H1 (cell line): ENCODE measurements at regions not wholly inside any gene's neighbourhood (a gene's known extent, or its start where the extent isn't known, plus 50 kb on each side); places are given as distances from the start of the nearest gene placed in this dataset.

ENCODE experiments used
- CTCF ChIA-PET: fragments of 300-600 bp; sonication (Branson Sonifier 250); formaldehyde crosslinking; loops from one replicate; lab custom pipeline; 2021; ENCODE audit not compliant: partially characterized antibody; lab: Charles Lee
- POLR2A ChIA-PET: fragments of 300-600 bp; sonication (Branson Sonifier 250); formaldehyde crosslinking; loops from one replicate; lab custom pipeline; 2021; ENCODE audit warnings: inconsistent platforms; ENCODE audit not compliant: partially characterized antibody; lab: Charles Lee
- DNase-seq, 2 experiments: peaks; one replicate each; pipeline versions ENCODE4 v3.0.0 to v3.0.0-alpha.2; 2010 to 2022; ENCODE audit warnings: low spot score in 2 of 2, low read depth in 1 of 2, mixed read lengths in 1 of 2
- FAIRE-seq: peaks from 2 replicates; lab custom pipeline; 2011; peaks lifted over from hg19 to GRCh38; lab: Jason Lieb, UNC
- H2AFZ ChIP-seq: 2 replicates; pipeline ENCODE4 v1.8.1; 2012; ENCODE audit warnings: low read length, inconsistent platforms
- H2AK5ac ChIP-seq: 2 replicates; pipeline ENCODE4 v1.6.1; 2013; ENCODE audit warnings: low read depth, low read length
- H2BK120ac ChIP-seq: replicated peaks from 2 replicates; pipeline ENCODE3; 2013; ENCODE audit warnings: low read depth, low read length, inconsistent platforms
- H2BK12ac ChIP-seq: 2 replicates; pipeline ENCODE4 v1.6.1; 2013; ENCODE audit warnings: low read depth, low read length
- H2BK15ac ChIP-seq: 2 replicates; pipeline ENCODE4 v1.6.1; 2013; ENCODE audit warnings: low read length
- H2BK20ac ChIP-seq: 2 replicates; pipeline ENCODE4 v1.6.1; 2013; ENCODE audit warnings: low read length
- H2BK5ac ChIP-seq: 2 replicates; pipeline ENCODE4 v1.6.1; 2013; ENCODE audit warnings: low read depth, low read length
- H3K14ac ChIP-seq: 2 replicates; pipeline ENCODE4 v1.6.1; 2013; ENCODE audit warnings: inconsistent platforms; ENCODE audit not compliant: insufficient read length
- H3K18ac ChIP-seq: 2 replicates; pipeline ENCODE4 v1.6.1; 2013; ENCODE audit warnings: low read length; ENCODE audit errors: extremely low read depth
- H3K23ac ChIP-seq: 2 replicates; pipeline ENCODE4 v1.6.1; 2013; ENCODE audit warnings: inconsistent platforms; ENCODE audit not compliant: insufficient read length
- H3K23me2 ChIP-seq: 2 replicates; pipeline ENCODE4 v1.6.1; 2013; ENCODE audit warnings: low read depth, low read length
- H3K27ac ChIP-seq: 2 replicates; pipeline ENCODE4 v1.6.1; 2011; ENCODE audit warnings: low read depth, low read length, inconsistent platforms
- H3K27me3 ChIP-seq, 4 experiments: replicated peaks in 1 of 4; 1 replicate in 1 of 4; 2 replicates in 3 of 4; pipeline versions ENCODE4 v1.6.1 to v1.8.1; 2011 to 2013; ENCODE audit warnings: low read length in 3 of 4, mild to moderate bottlenecking in 3 of 4, inconsistent platforms in 2 of 4, mixed read lengths in 2 of 4, moderate library complexity in 1 of 4; ENCODE audit not compliant: control insufficient read depth in 3 of 4, insufficient read depth in 3 of 4; ENCODE audit errors: extremely low read depth in 1 of 4
- H3K36me3 ChIP-seq, 4 experiments: 2 replicates each; pipeline versions ENCODE4 v1.6.1 to v1.8.1; 2011 to 2013; ENCODE audit warnings: mild to moderate bottlenecking in 4 of 4, low read length in 3 of 4, moderate library complexity in 2 of 4, control low read depth in 1 of 4, inconsistent platforms in 1 of 4; ENCODE audit not compliant: insufficient read depth in 4 of 4, control insufficient read depth in 2 of 4
- H3K4ac ChIP-seq: replicated peaks from 2 replicates; pipeline ENCODE3; 2013; ENCODE audit warnings: low read length, low read depth, mixed read lengths, inconsistent platforms; ENCODE audit not compliant: insufficient read length
- H3K4me1 ChIP-seq, 4 experiments: replicated peaks in 1 of 4; 1 replicate in 1 of 4; 2 replicates in 3 of 4; pipeline versions ENCODE4 v1.6.1 to v1.8.1; 2011 to 2013; ENCODE audit warnings: low read length in 3 of 4, inconsistent platforms in 2 of 4, mixed read lengths in 1 of 4; ENCODE audit not compliant: insufficient read depth in 4 of 4, control insufficient read depth in 3 of 4
- H3K4me2 ChIP-seq, 2 experiments: 2 replicates each; pipeline versions ENCODE4 v1.6.1 to v1.8.1; 2011 to 2013; ENCODE audit warnings: low read depth in 2 of 2, low read length in 2 of 2, control low read depth in 1 of 2, inconsistent platforms in 1 of 2, mild to moderate bottlenecking in 1 of 2; ENCODE audit not compliant: insufficient read depth in 1 of 2
- H3K4me3 ChIP-seq, 4 experiments: fragments of 200-600, 300-600 bp in 1 of 4; sonication (generic), shearing (Covaris generic), sonication (Bioruptor Twin) in 1 of 4; 2 replicates each; pipeline versions ENCODE4 v1.5.1 to v1.8.1; 2011 to 2016; ENCODE audit warnings: low read length in 4 of 4, low read depth in 3 of 4, control low read depth in 2 of 4, inconsistent platforms in 2 of 4, mild to moderate bottlenecking in 2 of 4, mixed read lengths in 1 of 4, moderate library complexity in 1 of 4; ENCODE audit not compliant: insufficient read depth in 2 of 4; ENCODE audit errors: extremely low read depth in 1 of 4
- H3K56ac ChIP-seq: replicated peaks from 2 replicates; pipeline ENCODE3; 2013; ENCODE audit warnings: low read depth, mild to moderate bottlenecking, mixed read lengths, low read length, inconsistent platforms; ENCODE audit not compliant: insufficient read length
- H3K79me1 ChIP-seq: 2 replicates; pipeline ENCODE4 v1.6.1; 2013; ENCODE audit warnings: low read depth, low read length, control low read depth
- H3K79me2 ChIP-seq, 2 experiments: 2 replicates each; pipeline versions ENCODE4 v1.6.1 to v1.8.1; 2012 to 2013; ENCODE audit warnings: low read length in 2 of 2, mild to moderate bottlenecking in 2 of 2, inconsistent platforms in 1 of 2; ENCODE audit not compliant: insufficient read depth in 2 of 2, control insufficient read depth in 1 of 2
- H3K9ac ChIP-seq, 4 experiments: replicated peaks in 1 of 4; 1 replicate in 1 of 4; 2 replicates in 3 of 4; pipeline versions ENCODE4 v1.6.1 to v1.8.1; 2011 to 2013; ENCODE audit warnings: low read depth in 3 of 4, low read length in 3 of 4, control low read depth in 2 of 4, mild to moderate bottlenecking in 2 of 4, moderate library complexity in 2 of 4, inconsistent platforms in 1 of 4; ENCODE audit errors: extremely low read depth in 1 of 4
- H3K9me3 ChIP-seq, 2 experiments: 2 replicates each; pipeline versions ENCODE4 v1.6.1 to v1.8.1; 2012 to 2013; ENCODE audit warnings: mild to moderate bottlenecking in 2 of 2, moderate library complexity in 2 of 2, control low read depth in 1 of 2, inconsistent platforms in 1 of 2, low read depth in 1 of 2, low read length in 1 of 2, mixed read lengths in 1 of 2; ENCODE audit not compliant: insufficient read depth in 2 of 2
- H4K20me1 ChIP-seq, 2 experiments: replicated peaks in 1 of 2; 2 replicates each; pipeline versions ENCODE3 to v1.8.1; 2011 to 2013; ENCODE audit warnings: inconsistent platforms in 2 of 2, low read length in 2 of 2, mild to moderate bottlenecking in 1 of 2; ENCODE audit not compliant: insufficient read depth in 2 of 2, control insufficient read depth in 1 of 2
- H4K5ac ChIP-seq: 2 replicates; pipeline ENCODE4 v1.6.1; 2013; ENCODE audit warnings: low read length, low read depth, mixed read lengths, inconsistent platforms; ENCODE audit not compliant: insufficient read length
- H4K8ac ChIP-seq: 2 replicates; pipeline ENCODE4 v1.8.0; 2013; ENCODE audit warnings: mild to moderate bottlenecking, moderate library complexity, low read length, inconsistent platforms; ENCODE audit not compliant: insufficient read depth; ENCODE audit errors: extremely low read depth
- H4K91ac ChIP-seq: replicated peaks from 2 replicates; pipeline ENCODE3; 2013; ENCODE audit warnings: low read length, mixed read lengths, inconsistent platforms; ENCODE audit not compliant: insufficient read length
- ASH2L ChIP-seq: fragments of 200-600, 300-600 bp; sonication (generic); IDR thresholded peaks from one replicate; pipeline ENCODE4 v1.7.1; 2017; ENCODE audit warnings: low read length
- CBX5 ChIP-seq: fragments of 300-800, 300-1000 bp; sonication (generic); IDR thresholded peaks from 2 replicates; pipeline ENCODE4 v1.7.1; 2016; ENCODE audit warnings: antibody characterized with exemption, low read length, low read depth
- GTF2F1 ChIP-seq: IDR thresholded peaks from 2 replicates; pipeline ENCODE4 v1.6.1; 2012; ENCODE audit warnings: low read depth, low read length, improper control_type of control experiment, borderline replicate concordance
- KDM5A ChIP-seq: fragments of 200-600 bp; IDR thresholded peaks from 2 replicates; pipeline ENCODE4 v1.7.1; 2012; ENCODE audit warnings: mild to moderate bottlenecking, low read length, inconsistent platforms, mixed read lengths
- MAFK ChIP-seq: IDR thresholded peaks from 2 replicates; pipeline ENCODE4 v1.6.1; 2012; ENCODE audit warnings: low read depth, mild to moderate bottlenecking, improper control_type of control experiment, low read length
- NRF1 ChIP-seq: IDR thresholded peaks from 2 replicates; pipeline ENCODE4 v1.6.1; 2011; ENCODE audit warnings: mild to moderate bottlenecking, low read depth, low read length, improper control_type of control experiment
- POLR2A ChIP-seq, 2 experiments: IDR thresholded peaks; 1 replicate in 1 of 2; 2 replicates in 1 of 2; pipeline ENCODE4 v1.6.1; 2011; ENCODE audit warnings: low read depth in 2 of 2, low read length in 2 of 2, mild to moderate bottlenecking in 2 of 2; ENCODE audit errors: control extremely low read depth in 1 of 2
- POU5F1 ChIP-seq: IDR thresholded peaks from 2 replicates; pipeline ENCODE4 v1.6.1; 2011; ENCODE audit warnings: low read depth, mild to moderate bottlenecking, low read length, moderate library complexity
- RXRA ChIP-seq: IDR thresholded peaks from 2 replicates; pipeline ENCODE4 v1.6.1; 2011; ENCODE audit warnings: low read depth, mild to moderate bottlenecking, low read length, moderate library complexity; ENCODE audit not compliant: insufficient read depth
- SIRT6 ChIP-seq: IDR thresholded peaks from one replicate; pipeline ENCODE4 v1.7.1; 2012; ENCODE audit warnings: low read length, inconsistent platforms
- SP4 ChIP-seq: IDR thresholded peaks from 2 replicates; pipeline ENCODE4 v1.6.1; 2012; ENCODE audit warnings: low read length, inconsistent platforms
- TCF12 ChIP-seq: IDR thresholded peaks from 2 replicates; pipeline ENCODE4 v1.6.1; 2011; ENCODE audit warnings: low read depth, mild to moderate bottlenecking, low read length
- TEAD4 ChIP-seq: IDR thresholded peaks from 2 replicates; pipeline ENCODE4 v1.6.1; 2012; ENCODE audit warnings: low read depth, low read length, inconsistent platforms, mixed read lengths
- WGBS, 2 experiments: shearing (Covaris generic) in 1 of 2; methylation state at CpG; one replicate each; pipeline versions ENCODE4 v1.1.6 to v1.1.7; 2013 to 2015; ENCODE audit warnings: low lambda C conversion rate in 2 of 2, mixed read lengths in 2 of 2, inconsistent platforms in 1 of 2, low coverage in 1 of 2, missing lambda C conversion rate in 1 of 2; ENCODE audit not compliant: insufficient replicate concordance in 2 of 2, insufficient coverage in 1 of 2, insufficient read length in 1 of 2; ENCODE audit errors: extremely low coverage in 1 of 2, missing lambda C conversion rate in 1 of 2; 5-methylcytosine and 5-hydroxymethylcytosine counted together

DNA sequence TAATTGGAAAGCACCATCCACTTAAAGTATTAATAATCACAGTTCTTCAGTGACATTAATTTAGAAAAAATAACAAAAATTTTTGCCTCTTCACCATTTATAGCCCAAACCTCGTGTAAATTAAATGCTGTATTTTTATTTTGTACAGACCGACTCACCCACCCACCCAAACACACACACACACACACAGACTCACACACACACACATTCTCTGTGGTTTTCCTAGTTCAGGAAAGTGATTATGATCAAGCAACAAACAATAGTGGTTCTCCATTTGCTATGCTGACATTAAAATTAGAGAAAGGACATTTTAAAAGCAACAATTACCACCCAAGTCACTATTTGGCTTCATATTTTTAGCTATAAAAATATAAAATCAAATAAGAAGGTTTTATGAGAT is 112.5 kb upstream of the FLRT2 start:
- no peaks in the 10 kb centered on the region for H3K4me1 ChIP-seq
- DNase-seq: no peak
- ChIA-PET CTCF (no interaction called here), POLR2A (no interaction called here)
- no peaks in the 10 kb centered on the region for H3K79me1 ChIP-seq
- no peak overlapping the region for H3K18ac ChIP-seq
- H4K5ac ChIP-seq: no peak overlapping the region
- H2BK120ac ChIP-seq: no peak overlapping the region
- H3K4me2 ChIP-seq: no peak overlapping the region
- no peak overlapping the region for H2AK5ac ChIP-seq
- H2BK15ac ChIP-seq: no peak overlapping the region
- no peak for FAIRE-seq
- no peak overlapping the region for H3K4ac ChIP-seq
- H3K27me3 ChIP-seq: no peaks in the 10 kb centered on the region
- no peaks in the 10 kb centered on the region for H3K23me2 ChIP-seq
- no peak for TF ChIP-seq ASH2L
- TF ChIP-seq MAFK: no peak
- no peak for TF ChIP-seq SIRT6
- TF ChIP-seq GTF2F1: no peak
- no peak for TF ChIP-seq TEAD4
- TF ChIP-seq POU5F1: no peak
- no peak for TF ChIP-seq CBX5
- TF ChIP-seq NRF1: no peak
- TF ChIP-seq POLR2A (IDR thresholded peaks at IDR 0.05; ENCODE audit: control extremely low read depth in 1 of 2, low read depth in 2 of 2, low read length in 2 of 2): no peak
- no peak for TF ChIP-seq RXRA
- TF ChIP-seq KDM5A: no peak
- TF ChIP-seq TCF12: no peak
- no peak for TF ChIP-seq SP4
- no peak overlapping the region for H4K91ac ChIP-seq
- H4K8ac ChIP-seq: no peak overlapping the region
- no peak overlapping the region for H3K4me3 ChIP-seq
- H2AFZ ChIP-seq: no peak overlapping the region
- no peak overlapping the region for H2BK20ac ChIP-seq
- H3K79me2 ChIP-seq: no peaks in the 10 kb centered on the region
- H2BK12ac ChIP-seq: no peak overlapping the region
- H3K56ac ChIP-seq: no peak overlapping the region
- no peaks in the 10 kb centered on the region for H3K36me3 ChIP-seq
- H3K9me3 ChIP-seq: no peaks in the 10 kb centered on the region
- H3K9ac ChIP-seq: no peak overlapping the region
- H4K20me1 ChIP-seq: no peaks in the 10 kb centered on the region
- H3K14ac ChIP-seq: no peak overlapping the region
- no peak overlapping the region for H3K23ac ChIP-seq
- 88% methylated on average over 2 of the region's 2 CpGs; no CpG with 5 or more reads in 1 of the 2 experiments for WGBS, 2 experiments
- no peak overlapping the region for H2BK5ac ChIP-seq
- H3K27ac ChIP-seq: no peak overlapping the region
